Thyroid gland (tissue), 4 donors: ENCODE measurements at regions not wholly inside any gene's neighbourhood (a gene's known extent, or its start where the extent isn't known, plus 50 kb on each side); places are given as distances from the start of the nearest gene placed in this dataset.

ENCODE experiments used
- DNase-seq, 2 donors: peaks; one replicate each; pipeline ENCODE4 v3.0.0-alpha.2; 2019
- H3K27ac ChIP-seq, 3 donors: fragments of 200-600 bp; sonication (generic); 1 replicate in 2 of 3; 2 replicates in 1 of 3; pipeline ENCODE4 v1.5.1; 2016 to 2019; ENCODE audit warnings: mild to moderate bottlenecking in 1 of 3, moderate library complexity in 1 of 3
- H3K27me3 ChIP-seq: fragments of 200-600 bp; sonication (generic); one replicate; pipeline ENCODE4 v1.5.1; 2019
- H3K36me3 ChIP-seq, 2 donors: fragments of 200-600 bp; sonication (generic); one replicate each; pipeline ENCODE4 v1.5.1; 2016 to 2019
- H3K4me1 ChIP-seq, 2 donors: fragments of 200-600 bp; sonication (generic); one replicate each; pipeline ENCODE4 v1.5.1; 2017 to 2019
- H3K4me3 ChIP-seq, 3 donors: fragments of 200-600 bp; sonication (generic); replicated peaks in 1 of 3; 1 replicate in 2 of 3; 2 replicates in 1 of 3; pipeline ENCODE4 v1.5.1; 2016; ENCODE audit warnings: mild to moderate bottlenecking in 1 of 3
- H3K9me3 ChIP-seq: fragments of 200-600 bp; sonication (generic); one replicate; pipeline ENCODE4 v1.5.1; 2017
- CTCF ChIP-seq, 6 experiments: fragments of 200-600 bp in 3 of 6; fragments of 450-650 bp in 3 of 6; sonication (generic) in 3 of 6; IDR thresholded peaks; one replicate each; pipeline ENCODE4 v1.5.1; 2016 to 2019; ENCODE audit warnings: antibody characterized with exemption in 6 of 6, mild to moderate bottlenecking in 2 of 6, inconsistent platforms in 1 of 6, moderate library complexity in 1 of 6
- POLR2A ChIP-seq, 2 donors: fragments of 450-650 bp; IDR thresholded peaks; one replicate each; pipeline ENCODE4 v1.6.1; 2017; ENCODE audit warnings: antibody characterized with exemption in 2 of 2, mild to moderate bottlenecking in 2 of 2, moderate library complexity in 1 of 2
- WGBS, 2 donors: methylation state at CpG; one replicate each; pipeline ENCODE4 v1.1.5; 2017; 5-methylcytosine and 5-hydroxymethylcytosine counted together
- intact Hi-C: fragments of 100-400 bp; cut with DNase I; formaldehyde crosslinking; loops from one replicate; pipeline ENCODE4 v1.15.1; 2023

- DNase-seq = no peak
- Histone ChIP-seq H3K9me3 (no peaks in the 10 kb centered on the region), H3K4me3 (no peak overlapping the region), H3K4me1 (peaks cover 13 to 23% of the 10 kb centered on the region in 2 donors), H3K36me3 (no peaks in the 10 kb centered on the region), H3K27me3 (no peaks in the 10 kb centered on the region), H3K27ac (no peak overlapping the region)
- intact Hi-C loops = loop anchor here (10.0 kb wide), 1 partner anchor 898 kb away; no protein-coding TSS in a partner anchor
- TF ChIP-seq CTCF (IDR thresholded peaks at IDR 0.05) = no peak
- no peak for TF ChIP-seq POLR2A (IDR thresholded peaks at IDR 0.05)
- 82 to 84% methylated on average over 4 of the region's 4 CpGs for WGBS, 2 donors
These were observed 160.3 kb downstream of the KATNAL1 start for GRCh38 chr13:30147015-30147414.

DNA sequence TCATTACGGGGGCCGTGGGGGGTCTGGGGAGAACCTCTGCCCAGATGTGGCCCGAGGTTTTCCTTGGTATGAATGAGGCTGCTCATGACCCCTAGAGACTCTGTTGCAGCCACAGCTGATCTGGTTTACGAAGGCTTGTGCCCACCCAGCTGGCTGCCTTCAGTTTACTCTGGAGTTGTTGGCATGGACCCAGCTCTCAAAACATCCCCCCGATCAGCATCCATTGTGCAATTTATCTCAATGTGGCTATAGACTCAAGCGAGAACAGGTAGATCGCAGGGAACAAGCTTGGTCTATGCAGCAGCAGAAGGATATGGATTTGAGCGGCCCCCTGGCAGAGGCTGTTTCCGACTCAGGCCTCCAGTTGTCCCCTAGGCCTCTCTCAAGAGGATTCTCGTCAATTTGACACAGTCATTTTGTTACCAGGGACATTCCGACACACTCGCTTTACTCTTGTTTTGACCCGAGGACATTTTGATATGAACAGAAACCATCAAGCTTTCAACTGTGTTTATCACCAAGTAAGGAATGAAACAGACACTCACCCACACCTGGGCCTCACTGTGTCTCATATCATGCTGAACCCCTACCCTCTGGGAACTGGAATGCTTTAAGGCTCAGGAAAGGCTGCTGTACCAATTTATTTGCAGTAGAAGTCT is 161.5 kb downstream of the KATNAL1 start:
- Histone ChIP-seq H3K36me3 (no peaks in the 10 kb centered on the region), H3K4me3 (no peak overlapping the region), H3K9me3 (no peaks in the 10 kb centered on the region), H3K4me1 (peaks cover 15 to 27% of the 10 kb centered on the region in 2 donors), H3K27me3 (no peaks in the 10 kb centered on the region), H3K27ac (no peak overlapping the region)
- 89 to 92% methylated on average over 13 of the region's 13 CpGs for WGBS, 2 donors
- TF ChIP-seq POLR2A (IDR thresholded peaks at IDR 0.05) (no peak), CTCF (IDR thresholded peaks at IDR 0.05) (no peak)
- intact Hi-C loops = loop anchor here (10.0 kb wide), 1 partner anchor 899 kb away; no protein-coding TSS in a partner anchor
- no peak for DNase-seq

GRCh38 chr13:30143666-30144400 is 163.5 kb downstream of the KATNAL1 start:
- peak overlapping the region in 1 of 3 donors; percentile 64 for H3K27ac ChIP-seq
- H3K4me3 ChIP-seq = no peak overlapping the region
- DNase-seq = no peak
- TF ChIP-seq CTCF (IDR thresholded peaks at IDR 0.05) = no peak
- no peak for TF ChIP-seq POLR2A (IDR thresholded peaks at IDR 0.05)
- H3K27me3 ChIP-seq = no peaks in the 10 kb centered on the region
- H3K9me3 ChIP-seq = no peaks in the 10 kb centered on the region
- peaks cover 15 to 27% of the 10 kb centered on the region in 2 donors for H3K4me1 ChIP-seq
- WGBS, 2 donors = 88 to 97% methylated on average over 5 of the region's 5 CpGs
- intact Hi-C loops = loop anchor here (10.0 kb wide), 1 partner anchor 901 kb away; no protein-coding TSS in a partner anchor
- no peaks in the 10 kb centered on the region for H3K36me3 ChIP-seq

DNA sequence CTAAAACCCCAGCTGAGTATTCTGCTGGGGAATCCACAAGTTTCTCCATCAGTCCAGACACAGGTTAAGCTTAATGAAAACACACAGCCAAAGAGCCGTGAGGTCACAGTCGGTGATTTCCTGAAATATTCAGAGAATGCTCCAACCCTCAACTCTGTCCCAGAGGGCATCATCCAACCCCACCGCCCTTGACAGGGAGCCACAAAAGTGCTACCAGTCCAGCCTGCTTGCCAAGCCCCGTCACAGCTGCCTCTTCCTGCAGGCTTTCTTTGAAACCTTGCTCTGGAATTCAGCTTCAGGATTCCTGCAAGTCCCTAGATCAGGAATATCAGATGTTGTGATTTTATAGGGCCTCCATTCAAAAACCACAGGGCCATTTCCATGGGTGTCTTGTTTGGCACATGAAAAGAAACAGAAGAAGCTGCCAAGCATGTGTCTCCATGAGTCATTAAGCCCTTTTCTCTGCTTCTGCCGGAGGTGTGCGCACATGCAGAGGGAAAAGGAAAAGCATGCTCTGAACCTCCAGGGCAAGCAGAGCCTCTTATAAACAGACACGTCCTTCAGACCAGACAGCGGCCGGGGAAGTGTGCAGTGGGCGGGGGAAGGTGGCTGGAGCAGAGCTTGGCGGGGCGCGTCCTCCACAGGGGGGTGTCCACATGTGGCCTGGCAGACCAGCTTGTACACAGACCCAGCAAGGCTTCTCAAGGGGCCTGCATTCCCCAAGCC is 164.7 kb downstream of the KATNAL1 start:
- H3K4me1 ChIP-seq = peaks cover 17 to 27% of the 10 kb centered on the region in 2 donors
- TF ChIP-seq POLR2A (IDR thresholded peaks at IDR 0.05) (peak in 1 of 2 donors; percentile 6), CTCF (IDR thresholded peaks at IDR 0.05) (no peak)
- WGBS, 2 donors = 16 to 26% methylated on average over 9 to 10 of the region's 13 CpGs
- no peaks in the 10 kb centered on the region for H3K36me3 ChIP-seq
- H3K9me3 ChIP-seq = no peaks in the 10 kb centered on the region
- H3K27me3 ChIP-seq = no peaks in the 10 kb centered on the region
- peak overlapping the region; percentile 9 to 64 (median 54) for H3K27ac ChIP-seq
- intact Hi-C loops = loop anchor here (10.0 kb wide), 1 partner anchor 902 kb away; no protein-coding TSS in a partner anchor
- peak; percentile 78 to 89 for DNase-seq
- no peak overlapping the region for H3K4me3 ChIP-seq
